Activated CD4-positive, alpha-beta memory T cell treated with anti-CD3 and anti-CD28 coated beads, Interleukin-2, amount 10 ng/mL, durations not matched to agents 7 days and 5 days (primary cell): ENCODE measurements at regions not wholly inside any gene's neighbourhood (a gene's known extent, or its start where the extent isn't known, plus 50 kb on each side); places are given as distances from the start of the nearest gene placed in this dataset.
"Not testable (repeated sequence)": the region's sequence is repeated elsewhere in the genome, so short reads cannot be mapped to it uniquely, and the experiment has no call there.

Source experiments
- CTCF ChIA-PET: fragments of 350-600 bp; sonication (Branson Sonifier 250); formaldehyde crosslinking; loops from one replicate; lab custom pipeline; 2021; ENCODE audit warnings: antibody characterized with exemption, inconsistent platforms; lab: Charles Lee
- POLR2A ChIA-PET: fragments of 350-600 bp; sonication (Branson Sonifier 250); formaldehyde crosslinking; loops from one replicate; lab custom pipeline; 2021; ENCODE audit warnings: antibody characterized with exemption; lab: Charles Lee
- DNase-seq: peaks from one replicate; pipeline ENCODE4 v3.0.0-alpha.2; 2020
- H3K27ac Mint-ChIP-seq: one replicate; pipeline ENCODE4 v1.8.0; 2021; ENCODE audit warnings: mild to moderate bottlenecking, mixed read lengths
- H3K27me3 Mint-ChIP-seq: one replicate; pipeline ENCODE4 v1.8.0; 2021; ENCODE audit warnings: mixed read lengths
- H3K36me3 Mint-ChIP-seq: one replicate; pipeline ENCODE4 v1.8.0; 2021; ENCODE audit warnings: low read depth, mixed read lengths
- H3K4me1 Mint-ChIP-seq: one replicate; pipeline ENCODE4 v1.8.0; 2021; ENCODE audit warnings: mixed read lengths
- H3K4me3 Mint-ChIP-seq: one replicate; pipeline ENCODE4 v1.8.0; 2021; ENCODE audit warnings: mild to moderate bottlenecking, mixed read lengths
- H3K9me3 Mint-ChIP-seq: one replicate; pipeline ENCODE4 v1.8.0; 2021; ENCODE audit warnings: mixed read lengths

- ChIA-PET POLR2A (no interaction called here), CTCF (no interaction called here)
- H3K36me3 Mint-ChIP-seq: no peaks in the 10 kb centered on the region
- no peaks in the 10 kb centered on the region for H3K27me3 Mint-ChIP-seq
- H3K27ac Mint-ChIP-seq: no peak overlapping the region
- peaks cover 8% of the 10 kb centered on the region for H3K9me3 Mint-ChIP-seq
- H3K4me3 Mint-ChIP-seq: no peak overlapping the region
- DNase-seq: no peak
- H3K4me1 Mint-ChIP-seq: peaks cover 2% of the 10 kb centered on the region
Measured at GRCh38 chr5:136560126-136560525, 194.8 kb upstream of the TRPC7 start.

DNA sequence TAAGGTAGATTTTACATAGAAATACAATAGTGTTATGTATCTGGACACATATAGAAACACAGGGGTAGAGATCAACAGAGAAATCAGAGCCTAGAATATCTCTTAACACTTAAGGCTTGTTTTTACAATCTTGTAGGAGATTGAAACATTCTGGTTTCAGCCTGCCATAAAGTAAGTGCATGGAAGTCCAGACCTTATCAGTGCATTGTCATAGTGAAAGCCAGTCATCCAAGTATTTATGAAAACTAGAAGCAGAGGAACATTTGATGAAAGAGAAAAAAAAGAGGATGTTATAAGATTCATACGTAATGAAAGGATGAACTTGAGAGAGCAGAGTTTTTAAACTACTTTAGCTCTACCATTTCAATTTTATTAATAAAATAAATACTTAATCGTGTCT, 194.3 kb upstream of the TRPC7 start:
- ChIA-PET CTCF (no interaction called here), POLR2A (no interaction called here)
- no peaks in the 10 kb centered on the region for H3K36me3 Mint-ChIP-seq
- peaks cover 10% of the 10 kb centered on the region for H3K9me3 Mint-ChIP-seq
- H3K27me3 Mint-ChIP-seq: no peaks in the 10 kb centered on the region
- H3K4me3 Mint-ChIP-seq: no peak overlapping the region
- H3K4me1 Mint-ChIP-seq: peaks cover 2% of the 10 kb centered on the region
- DNase-seq: no peak
- no peak overlapping the region for H3K27ac Mint-ChIP-seq

DNA sequence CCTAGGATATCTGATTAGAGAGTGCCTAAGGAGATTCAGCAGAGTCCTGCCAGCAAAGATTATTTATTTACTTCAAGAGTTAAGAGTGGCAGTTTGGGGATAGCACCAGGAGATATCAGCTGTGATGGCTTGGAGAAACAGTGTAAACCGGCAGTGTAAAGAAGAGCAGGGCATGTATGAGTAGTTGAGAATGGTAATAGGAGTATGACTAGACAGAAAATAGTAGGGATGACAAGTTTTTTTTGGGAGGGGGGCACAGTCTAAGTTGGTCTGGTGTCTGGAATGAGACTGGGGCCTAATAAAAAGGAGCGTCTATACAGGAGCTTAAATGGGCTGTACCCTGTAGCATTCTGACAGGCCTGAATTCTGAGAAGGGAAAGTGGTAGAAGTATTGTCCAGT, 181.8 kb upstream of the TRPC7 start:
- H3K4me1 Mint-ChIP-seq, CTCF ChIA-PET, H3K4me3 Mint-ChIP-seq, DNase-seq, H3K27ac Mint-ChIP-seq, H3K27me3 Mint-ChIP-seq, H3K36me3 Mint-ChIP-seq, POLR2A ChIA-PET: not testable (repeated sequence)
- H3K9me3 Mint-ChIP-seq: peaks cover 12% of the 10 kb centered on the region

DNA sequence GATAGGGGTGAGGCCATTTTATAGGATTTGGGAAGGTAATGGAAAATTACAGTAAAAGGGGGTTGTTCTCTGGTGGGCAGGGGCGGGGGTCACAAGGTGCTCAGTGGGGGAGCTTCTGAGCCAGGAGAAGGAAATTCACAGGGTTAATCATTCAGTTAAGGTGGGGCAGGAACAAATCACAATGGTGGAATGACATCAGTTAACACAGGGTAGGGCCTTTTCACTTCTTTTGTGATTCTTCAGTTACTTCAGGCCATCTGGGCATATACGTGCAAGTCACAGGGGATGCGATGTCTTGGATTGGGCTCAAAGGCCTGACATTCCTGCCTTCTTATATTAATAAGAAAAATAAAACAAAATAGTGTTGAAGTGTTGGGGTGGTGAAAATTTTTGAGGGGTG, 181.1 kb upstream of the TRPC7 start:
- H3K9me3 Mint-ChIP-seq: peaks cover 14% of the 10 kb centered on the region
- H3K36me3 Mint-ChIP-seq, H3K4me1 Mint-ChIP-seq, H3K4me3 Mint-ChIP-seq, POLR2A ChIA-PET, CTCF ChIA-PET, H3K27ac Mint-ChIP-seq, H3K27me3 Mint-ChIP-seq, DNase-seq: not testable (repeated sequence)

GRCh38 chr5:136545031-136545430, 179.7 kb upstream of the TRPC7 start:
- CTCF ChIA-PET, H3K36me3 Mint-ChIP-seq, H3K27me3 Mint-ChIP-seq, H3K9me3 Mint-ChIP-seq, H3K27ac Mint-ChIP-seq, H3K4me3 Mint-ChIP-seq, POLR2A ChIA-PET, H3K4me1 Mint-ChIP-seq, DNase-seq: not testable (repeated sequence)

GRCh38 chr5:136538534-136538933, 173.2 kb upstream of the TRPC7 start:
- CTCF ChIA-PET: no interaction called here
- POLR2A ChIA-PET: no interaction called here
- no peaks in the 10 kb centered on the region for H3K4me1 Mint-ChIP-seq
- peaks cover 2% of the 10 kb centered on the region for H3K9me3 Mint-ChIP-seq
- no peak overlapping the region for H3K4me3 Mint-ChIP-seq
- H3K27me3 Mint-ChIP-seq: no peaks in the 10 kb centered on the region
- no peak overlapping the region for H3K27ac Mint-ChIP-seq
- no peaks in the 10 kb centered on the region for H3K36me3 Mint-ChIP-seq
- DNase-seq: no peak

DNA sequence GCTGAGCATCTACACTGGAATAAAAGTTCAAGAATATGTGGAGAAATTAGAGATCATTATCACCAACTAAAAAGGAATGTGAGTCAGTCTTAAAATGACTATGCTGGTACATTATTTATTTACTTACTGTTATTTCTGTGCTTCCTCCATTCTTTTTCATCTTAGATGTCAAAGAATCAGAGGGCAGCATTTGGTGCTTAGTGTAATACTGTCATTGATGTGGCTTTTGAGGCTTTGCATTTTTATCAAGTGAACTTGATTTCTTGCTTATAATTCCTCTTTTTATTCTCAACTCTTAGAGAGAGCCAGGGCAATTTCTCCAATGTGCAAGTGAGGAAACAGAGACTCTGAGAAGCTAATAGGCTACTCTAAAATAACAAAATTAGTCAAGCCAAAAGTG, 163.7 kb upstream of the TRPC7 start:
- no peak overlapping the region for H3K4me3 Mint-ChIP-seq
- no peak overlapping the region for H3K27ac Mint-ChIP-seq
- no peaks in the 10 kb centered on the region for H3K36me3 Mint-ChIP-seq
- POLR2A ChIA-PET: no interaction called here
- H3K4me1 Mint-ChIP-seq: no peaks in the 10 kb centered on the region
- H3K27me3 Mint-ChIP-seq: no peaks in the 10 kb centered on the region
- DNase-seq: no peak
- CTCF ChIA-PET: no interaction called here
- no peaks in the 10 kb centered on the region for H3K9me3 Mint-ChIP-seq

GRCh38 chr5:136528481-136529030, 163.2 kb upstream of the TRPC7 start:
- CTCF ChIA-PET: no interaction called here
- Mint-ChIP-seq H3K27me3 (no peaks in the 10 kb centered on the region), H3K4me3 (no peak overlapping the region), H3K36me3 (no peaks in the 10 kb centered on the region), H3K9me3 (no peaks in the 10 kb centered on the region), H3K4me1 (no peaks in the 10 kb centered on the region), H3K27ac (no peak overlapping the region)
- POLR2A ChIA-PET: no interaction called here
- no peak for DNase-seq

- no peak overlapping the region for H3K27ac Mint-ChIP-seq
- CTCF ChIA-PET: no interaction called here
Measured at GRCh38 chr5:136527311-136527710, 162.0 kb upstream of the TRPC7 start.

DNA sequence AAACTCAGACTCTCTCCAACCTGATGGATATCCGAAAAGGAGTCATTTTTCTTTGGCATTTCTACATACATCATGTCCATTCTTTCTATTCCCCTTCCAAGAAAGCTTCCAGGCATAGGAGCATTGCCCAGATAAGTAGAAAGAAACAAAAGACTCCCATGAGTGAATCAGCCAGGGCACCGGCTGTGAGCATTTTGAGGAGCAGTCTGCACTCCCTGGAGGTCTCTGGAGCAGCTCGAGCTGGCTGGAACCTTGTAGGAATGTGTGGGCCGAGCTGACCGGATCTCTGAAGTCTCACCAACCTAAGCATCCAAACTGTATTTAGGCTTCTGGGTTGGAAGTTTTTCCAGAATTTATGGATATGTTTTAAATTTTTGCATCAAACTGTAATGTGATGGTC, 161.4 kb upstream of the TRPC7 start:
- ChIA-PET CTCF (no interaction called here), POLR2A (no interaction called here)
- H3K4me1 Mint-ChIP-seq: no peaks in the 10 kb centered on the region
- DNase-seq: no peak
- H3K4me3 Mint-ChIP-seq: no peak overlapping the region
- no peaks in the 10 kb centered on the region for H3K27me3 Mint-ChIP-seq
- no peak overlapping the region for H3K27ac Mint-ChIP-seq
- H3K9me3 Mint-ChIP-seq: no peaks in the 10 kb centered on the region
- H3K36me3 Mint-ChIP-seq: no peaks in the 10 kb centered on the region

More at GRCh38 chr5:136527311-136527710, 162.0 kb upstream of the TRPC7 start:
- H3K36me3 Mint-ChIP-seq: no peaks in the 10 kb centered on the region
- H3K27me3 Mint-ChIP-seq: no peaks in the 10 kb centered on the region
- H3K4me1 Mint-ChIP-seq: no peaks in the 10 kb centered on the region
- no peak overlapping the region for H3K4me3 Mint-ChIP-seq
- no peaks in the 10 kb centered on the region for H3K9me3 Mint-ChIP-seq
- POLR2A ChIA-PET: no interaction called here
- DNase-seq: no peak

GRCh38 chr5:136526021-136526420, 160.7 kb upstream of the TRPC7 start:
- Mint-ChIP-seq H3K27ac (no peak overlapping the region), H3K4me1 (no peaks in the 10 kb centered on the region), H3K4me3 (no peak overlapping the region), H3K27me3 (no peaks in the 10 kb centered on the region), H3K36me3 (no peaks in the 10 kb centered on the region), H3K9me3 (no peaks in the 10 kb centered on the region)
- DNase-seq: no peak
- ChIA-PET POLR2A (no interaction called here), CTCF (no interaction called here)

GRCh38 chr5:136525597-136525996, 160.3 kb upstream of the TRPC7 start:
- no peaks in the 10 kb centered on the region for H3K4me1 Mint-ChIP-seq
- no peaks in the 10 kb centered on the region for H3K9me3 Mint-ChIP-seq
- H3K27ac Mint-ChIP-seq: no peak overlapping the region
- POLR2A ChIA-PET: no interaction called here
- CTCF ChIA-PET: no interaction called here
- no peaks in the 10 kb centered on the region for H3K36me3 Mint-ChIP-seq
- DNase-seq: no peak
- H3K27me3 Mint-ChIP-seq: no peaks in the 10 kb centered on the region
- no peak overlapping the region for H3K4me3 Mint-ChIP-seq

DNA sequence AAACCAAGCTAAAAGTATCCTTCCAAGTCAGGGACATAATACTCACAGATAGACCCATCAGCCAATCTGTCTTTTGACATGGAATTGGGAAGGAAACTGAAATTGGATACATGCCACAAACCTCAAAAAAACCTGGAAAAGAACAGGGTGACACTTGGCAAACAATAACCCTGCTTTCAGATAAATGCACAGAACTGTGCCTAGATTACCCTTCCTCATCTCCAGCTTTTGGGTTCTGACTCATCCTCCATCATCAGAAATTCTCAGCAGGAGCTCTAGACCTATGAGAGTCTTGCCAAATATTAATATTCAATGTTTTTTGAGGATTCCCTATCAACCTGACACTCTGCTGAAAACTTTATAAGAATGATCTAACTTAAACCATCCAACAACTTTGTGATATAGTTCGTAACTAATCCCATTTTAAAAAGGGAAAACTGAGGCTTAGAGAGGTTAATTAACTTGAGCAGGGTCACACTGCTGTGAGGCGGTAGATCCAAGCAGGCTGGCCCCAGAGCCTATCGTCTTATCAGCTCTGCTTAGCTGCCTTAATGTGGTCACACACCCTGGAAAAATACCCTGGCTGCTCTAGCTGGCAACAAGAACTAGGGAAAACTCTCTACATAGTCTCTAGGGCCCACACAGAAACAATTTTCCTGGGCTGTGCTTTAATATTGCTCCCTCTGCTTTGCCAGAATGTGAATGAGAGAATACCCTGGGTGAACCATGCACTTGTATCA, 157.0 kb upstream of the TRPC7 start:
- Mint-ChIP-seq H3K27me3 (peaks cover 2% of the 10 kb centered on the region), H3K9me3 (no peaks in the 10 kb centered on the region), H3K27ac (no peak overlapping the region), H3K36me3 (no peaks in the 10 kb centered on the region), H3K4me3 (no peak overlapping the region), H3K4me1 (no peaks in the 10 kb centered on the region)
- ChIA-PET POLR2A (no interaction called here), CTCF (no interaction called here)
- no peak for DNase-seq

DNA sequence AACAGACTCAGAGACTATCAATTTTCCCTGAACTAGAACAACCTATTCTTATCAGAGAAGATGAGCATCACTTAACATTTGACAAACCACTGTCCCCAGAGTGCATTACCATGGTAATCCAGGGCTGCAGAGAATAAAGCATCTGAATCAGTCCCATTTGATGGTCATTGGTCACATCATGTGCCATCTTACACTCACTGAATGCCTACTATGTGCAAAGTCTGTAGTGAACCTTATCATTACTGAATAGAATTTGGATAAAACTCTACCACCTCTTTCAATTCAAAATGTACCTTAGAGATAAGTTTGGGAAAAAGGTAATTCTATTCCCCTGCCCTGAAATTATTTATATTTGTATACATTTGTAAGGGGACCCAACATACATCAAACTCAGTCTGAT, 156.4 kb upstream of the TRPC7 start:
- POLR2A ChIA-PET: no interaction called here
- DNase-seq: no peak
- H3K9me3 Mint-ChIP-seq: no peaks in the 10 kb centered on the region
- H3K4me3 Mint-ChIP-seq: no peak overlapping the region
- CTCF ChIA-PET: no interaction called here
- H3K27ac Mint-ChIP-seq: no peak overlapping the region
- no peaks in the 10 kb centered on the region for H3K4me1 Mint-ChIP-seq
- H3K27me3 Mint-ChIP-seq: peaks cover 2% of the 10 kb centered on the region
- H3K36me3 Mint-ChIP-seq: no peaks in the 10 kb centered on the region
